OCI-M1 (cell line): ENCODE measurements at regions not wholly inside any gene's neighbourhood (a gene's known extent, or its start where the extent isn't known, plus 50 kb on each side); places are given as distances from the start of the nearest gene placed in this dataset.
"Not testable (repeated sequence)": the region's sequence is repeated elsewhere in the genome, so short reads cannot be mapped to it uniquely, and the experiment has no call there.

ENCODE experiments used
- DNase-seq: peaks from one replicate; lab custom pipeline; 2025; lab: John Stamatoyannopoulos, UW

GRCh38 chr3:86887876-86888275 is 103.1 kb downstream of the VGLL3 start:
- DNase-seq: no peak

DNA sequence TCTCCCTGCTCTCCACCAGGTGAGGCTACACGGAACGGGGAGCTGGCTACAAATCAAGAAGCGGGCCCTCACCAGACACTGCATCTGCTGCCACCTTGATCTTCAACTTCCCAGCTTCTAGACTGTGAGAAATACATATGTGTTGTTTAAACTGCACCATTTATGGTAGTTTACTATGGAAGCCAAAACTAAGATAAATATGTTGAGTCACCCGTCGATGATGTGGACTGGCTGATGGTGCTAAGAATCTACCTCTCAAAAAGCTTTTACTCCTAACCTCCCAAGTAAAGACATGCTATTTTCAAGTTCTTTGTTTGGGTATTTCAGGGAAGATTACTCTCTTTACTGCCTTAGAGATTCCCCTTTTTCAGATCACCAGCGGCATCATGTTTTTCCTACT is 110.9 kb downstream of the VGLL3 start:
- DNase-seq: no peak

DNA sequence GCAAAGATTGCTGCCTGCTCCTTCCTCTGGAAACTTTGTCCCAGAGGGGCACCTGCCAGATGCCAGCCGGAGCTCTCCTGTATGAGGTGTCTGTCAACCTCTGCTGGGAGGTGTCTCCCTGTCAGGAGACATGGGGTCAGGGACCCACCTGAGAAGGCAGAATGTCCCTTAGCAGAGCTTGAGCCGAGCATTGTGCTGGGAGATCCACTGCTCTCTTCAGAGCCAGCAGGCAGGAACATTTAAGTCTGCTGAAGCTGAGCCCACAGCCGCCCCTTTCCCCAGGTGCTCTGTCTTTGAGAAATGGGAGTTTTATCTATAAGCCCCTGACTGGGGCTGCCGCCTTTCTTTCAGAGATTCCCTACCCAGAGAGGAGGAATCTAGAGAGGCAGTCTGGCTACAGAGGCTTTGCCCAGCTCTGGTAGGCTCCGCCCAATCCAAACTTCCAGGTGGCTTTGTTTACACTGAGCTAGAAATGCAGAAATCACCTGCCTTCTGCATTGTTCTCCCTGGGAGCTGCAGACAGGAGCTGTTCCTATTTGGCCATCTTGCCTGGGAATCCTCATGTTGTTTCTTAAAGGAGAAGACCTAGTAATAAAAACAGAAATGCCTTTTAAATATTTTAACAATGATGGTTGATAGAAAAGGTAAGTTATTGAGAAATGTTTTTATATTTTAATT is 114.3 kb downstream of the VGLL3 start:
- DNase-seq: not testable (repeated sequence)

DNA sequence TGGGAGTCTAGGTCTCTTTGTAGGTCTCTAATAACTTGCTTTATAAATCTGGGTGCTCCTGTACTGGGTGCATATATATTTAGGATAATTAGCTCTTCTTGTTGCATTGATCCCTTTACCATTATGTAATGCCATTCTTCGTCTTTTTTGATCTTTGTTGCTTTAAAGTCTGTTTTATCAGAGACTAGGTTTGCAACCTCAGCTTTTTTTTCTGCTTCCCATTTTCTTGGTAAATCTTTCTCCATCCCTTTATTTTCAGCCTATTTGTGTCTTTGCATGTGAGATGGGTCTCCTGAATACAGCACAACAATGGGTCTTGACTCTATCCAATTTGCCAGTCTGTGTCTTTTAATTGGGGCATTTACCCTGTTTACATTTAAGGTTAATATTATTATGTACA is 116.2 kb downstream of the VGLL3 start:
- DNase-seq: not testable (repeated sequence)

GRCh38 chr3:86869566-86869965 is 121.4 kb downstream of the VGLL3 start:
- DNase-seq: no peak

GRCh38 chr3:86867982-86868381 is 123.0 kb downstream of the VGLL3 start:
- no peak for DNase-seq

DNA sequence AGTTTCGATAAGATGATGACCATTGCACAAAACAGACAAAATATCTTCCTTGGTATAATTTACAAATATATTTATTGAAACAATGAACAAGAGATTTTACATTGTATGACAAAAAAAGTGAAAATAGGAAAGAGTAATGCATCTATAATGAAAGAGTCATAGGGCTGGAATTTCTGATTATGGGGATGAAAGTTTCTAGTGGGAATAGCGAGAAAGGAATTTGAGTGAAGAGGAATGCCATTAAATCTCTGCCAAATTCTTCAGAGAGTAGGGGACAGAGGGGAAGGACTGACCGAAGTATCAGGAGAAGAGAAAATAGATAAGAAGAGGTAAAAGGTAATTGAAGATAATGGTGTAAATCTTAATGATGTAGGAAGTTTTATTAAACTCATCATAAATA is 125.4 kb downstream of the VGLL3 start:
- no peak for DNase-seq

DNA sequence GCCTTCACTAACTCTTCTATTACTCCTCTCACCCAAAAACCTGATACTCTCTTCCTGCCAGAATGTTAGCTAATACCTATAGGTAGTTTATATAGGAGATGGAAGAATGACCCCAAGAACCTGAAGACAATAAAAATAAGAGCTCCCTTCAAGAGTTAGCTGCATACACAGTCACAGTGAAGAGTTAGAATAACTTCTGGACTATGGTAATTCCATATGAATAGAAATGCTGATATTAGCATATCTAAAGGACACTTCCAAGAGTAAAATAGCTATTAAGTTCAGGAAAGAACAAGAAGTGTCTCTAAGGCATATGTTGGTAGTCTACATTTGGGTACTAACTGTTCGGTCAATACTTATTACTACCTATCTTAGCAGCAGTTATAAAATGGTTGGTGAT is 134.2 kb downstream of the VGLL3 start:
- DNase-seq: no peak

DNA sequence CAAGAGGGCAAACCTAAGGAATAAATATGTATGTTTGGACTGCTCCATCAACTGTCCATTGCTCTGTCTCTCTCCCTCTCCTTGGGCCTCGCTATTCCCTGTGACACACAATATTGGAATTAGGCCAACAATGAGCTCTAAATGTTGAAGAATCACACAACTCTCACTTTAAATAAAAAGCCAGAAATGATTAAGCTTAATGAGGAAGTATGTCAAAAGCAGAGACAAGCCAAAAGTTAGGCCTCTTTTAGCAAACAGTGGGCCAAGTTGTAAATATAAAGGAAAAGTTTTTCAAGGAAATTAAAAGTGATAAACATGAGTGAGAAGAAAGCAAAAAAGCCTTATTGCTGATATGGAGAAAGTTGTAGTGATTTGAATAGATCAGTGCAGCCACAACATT is 141.0 kb downstream of the VGLL3 start:
- DNase-seq: no peak

GRCh38 chr3:86845726-86846125 is 145.2 kb downstream of the VGLL3 start:
- no peak for DNase-seq

- DNase-seq: no peak
Observed at GRCh38 chr3:86838927-86839326, 152.0 kb downstream of the VGLL3 start.

GRCh38 chr3:86837871-86838270 is 153.1 kb downstream of the VGLL3 start:
- no peak for DNase-seq

DNA sequence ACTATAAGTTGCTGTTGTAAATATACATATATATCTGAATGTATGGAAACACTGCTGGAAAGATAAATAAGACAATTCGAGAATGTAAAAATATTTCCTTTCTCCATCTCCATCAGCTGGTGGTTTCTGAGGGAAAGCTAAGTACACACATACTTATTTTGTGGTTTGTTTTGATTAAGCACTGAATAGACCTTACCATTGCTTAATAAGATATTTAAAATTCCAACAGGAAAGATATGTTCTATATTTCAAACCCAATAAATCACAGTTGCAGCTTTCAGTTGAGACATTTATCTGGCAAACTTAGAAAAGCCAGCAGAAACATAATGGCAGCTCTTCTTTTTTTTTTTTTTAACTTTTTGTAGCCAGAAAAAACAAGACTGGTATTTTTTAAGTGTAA is 160.4 kb downstream of the VGLL3 start:
- no peak for DNase-seq

- no peak for DNase-seq
Observed at GRCh38 chr3:86828751-86829150, 162.2 kb downstream of the VGLL3 start.

- DNase-seq: not testable (repeated sequence)
Observed at GRCh38 chr3:86827582-86827981, 163.4 kb downstream of the VGLL3 start.

- DNase-seq: no peak
Observed at GRCh38 chr3:86826292-86826691, 164.7 kb downstream of the VGLL3 start.

- no peak for DNase-seq
Observed at GRCh38 chr3:86815880-86816279, 175.1 kb downstream of the VGLL3 start.

DNA sequence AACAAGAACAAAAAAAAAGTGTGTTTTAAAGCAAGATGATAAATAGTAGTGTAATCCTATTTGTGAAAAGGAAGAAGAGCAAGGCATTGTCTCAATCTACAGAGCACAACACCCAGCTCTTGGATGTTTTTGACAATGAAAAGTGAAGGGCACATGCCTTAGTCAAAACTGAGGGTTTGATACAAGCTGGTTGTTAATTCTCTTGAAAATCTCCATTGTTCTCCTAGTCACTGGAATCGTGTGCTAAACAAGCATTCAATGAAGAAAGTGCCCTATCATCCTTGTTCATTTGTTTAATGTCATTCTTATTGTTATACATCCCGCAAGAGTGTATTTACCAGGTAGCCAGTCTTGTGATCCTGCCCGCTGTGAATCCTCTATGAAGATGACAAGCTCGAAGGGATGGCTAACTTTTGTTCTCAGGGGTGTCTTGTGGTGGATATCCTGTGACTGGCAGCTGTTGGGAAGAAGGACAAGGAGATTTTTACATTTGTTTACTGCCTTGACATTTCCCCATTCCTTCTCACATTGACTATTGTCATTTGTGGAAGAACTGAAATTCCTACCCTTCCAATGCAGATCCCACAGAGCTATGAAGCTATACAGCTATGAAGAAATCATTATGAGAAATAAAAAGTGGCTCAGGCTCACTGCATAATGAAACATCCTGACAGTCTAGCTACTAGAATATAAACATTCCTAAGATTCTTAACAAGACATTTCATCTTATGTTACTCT is 175.9 kb downstream of the VGLL3 start:
- DNase-seq: no peak

DNA sequence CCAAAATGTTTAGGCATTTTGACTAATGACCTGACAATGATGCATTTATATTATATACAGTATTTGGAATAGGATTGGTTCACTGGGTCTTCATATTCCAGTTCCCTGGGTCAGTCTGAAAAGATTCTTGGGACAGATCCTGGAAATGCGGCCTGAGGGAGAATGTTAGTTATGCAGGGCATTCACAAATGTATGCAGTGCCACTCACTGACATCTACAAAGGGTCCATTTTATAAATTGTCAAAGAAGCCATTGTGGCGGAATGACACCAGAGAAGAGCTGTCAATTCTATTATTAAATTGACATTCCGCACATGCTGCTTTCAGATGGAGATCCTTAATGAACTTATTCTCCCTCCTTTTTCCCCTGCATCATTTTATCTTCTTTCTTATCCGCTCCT is 176.6 kb downstream of the VGLL3 start:
- DNase-seq: no peak

DNA sequence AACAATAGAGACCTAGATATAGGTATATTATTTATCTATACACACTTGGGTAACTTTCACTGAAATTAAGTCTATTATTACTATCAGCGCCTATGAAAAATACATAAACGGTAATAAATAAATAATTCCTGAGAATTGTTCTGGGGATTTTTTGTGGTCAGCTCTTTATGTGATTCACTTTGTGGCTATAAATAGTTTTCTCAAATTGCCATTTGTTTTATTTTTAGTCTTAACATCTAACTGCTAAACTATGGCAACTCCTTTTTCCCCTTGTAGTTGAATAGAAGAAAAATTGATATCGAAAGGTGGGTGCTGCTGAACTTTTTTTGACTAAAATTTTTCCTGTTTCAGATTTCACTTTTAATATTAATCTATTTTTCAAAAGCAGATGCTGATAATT is 189.0 kb downstream of the VGLL3 start:
- no peak for DNase-seq

GRCh38 chr3:86801066-86801465 is 189.9 kb downstream of the VGLL3 start:
- no peak for DNase-seq

- no peak for DNase-seq
Observed at GRCh38 chr3:86800116-86800515, 190.8 kb downstream of the VGLL3 start.

GRCh38 chr3:86797946-86798345 is 193.0 kb downstream of the VGLL3 start:
- no peak for DNase-seq
